Activated T-cell treated with anti-CD3 and anti-CD28 coated beads, Interleukin-2, amount 50 U/mL, for 24 hours (primary cell): ENCODE measurements at regions not wholly inside any gene's neighbourhood (a gene's known extent, or its start where the extent isn't known, plus 50 kb on each side); places are given as distances from the start of the nearest gene placed in this dataset.

Experiments
- DNase-seq: peaks from one replicate; pipeline ENCODE4 v3.0.0-alpha.2; 2020
- H3K27ac Mint-ChIP-seq: 2 replicates; pipeline ENCODE4 v1.8.0; 2020; ENCODE audit warnings: mild to moderate bottlenecking, mixed read lengths
- H3K27me3 Mint-ChIP-seq: 2 replicates; pipeline ENCODE4 v1.8.0; 2020; ENCODE audit warnings: mixed read lengths
- H3K36me3 Mint-ChIP-seq: 2 replicates; pipeline ENCODE4 v1.8.0; 2020; ENCODE audit warnings: low read depth, mixed read lengths
- H3K4me1 Mint-ChIP-seq: 2 replicates; pipeline ENCODE4 v1.8.0; 2020; ENCODE audit warnings: low read depth, mixed read lengths
- H3K4me3 Mint-ChIP-seq: 2 replicates; pipeline ENCODE4 v1.8.0; 2020; ENCODE audit warnings: mild to moderate bottlenecking, moderate library complexity, mixed read lengths
- H3K9me3 Mint-ChIP-seq: 2 replicates; pipeline ENCODE4 v1.8.0; 2020; ENCODE audit warnings: mixed read lengths

DNA sequence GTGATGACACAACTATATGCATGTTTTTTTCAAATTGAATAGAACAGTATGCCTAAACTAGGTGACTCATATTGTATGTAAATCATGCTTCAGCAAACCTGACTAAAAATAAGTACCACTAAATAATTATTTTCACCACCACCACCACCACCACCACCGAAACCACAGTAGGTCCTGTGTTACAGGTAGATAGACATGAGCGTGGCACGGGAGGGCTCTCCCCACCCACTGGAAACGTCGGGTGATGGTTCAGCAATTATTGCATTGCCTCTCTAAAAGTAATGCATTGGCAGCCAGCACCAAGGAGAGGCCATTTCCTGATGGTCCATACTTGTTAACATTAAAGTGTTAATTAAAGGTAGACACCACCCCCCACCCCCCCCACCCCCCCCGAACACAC, 297.0 kb upstream of the NCAM2 start:
- no peak for DNase-seq
- Mint-ChIP-seq H3K4me1 (no peaks in the 10 kb centered on the region), H3K36me3 (no peaks in the 10 kb centered on the region), H3K27ac (no peak overlapping the region), H3K4me3 (no peak overlapping the region), H3K9me3 (peaks cover 22% of the 10 kb centered on the region), H3K27me3 (no peaks in the 10 kb centered on the region)

DNA sequence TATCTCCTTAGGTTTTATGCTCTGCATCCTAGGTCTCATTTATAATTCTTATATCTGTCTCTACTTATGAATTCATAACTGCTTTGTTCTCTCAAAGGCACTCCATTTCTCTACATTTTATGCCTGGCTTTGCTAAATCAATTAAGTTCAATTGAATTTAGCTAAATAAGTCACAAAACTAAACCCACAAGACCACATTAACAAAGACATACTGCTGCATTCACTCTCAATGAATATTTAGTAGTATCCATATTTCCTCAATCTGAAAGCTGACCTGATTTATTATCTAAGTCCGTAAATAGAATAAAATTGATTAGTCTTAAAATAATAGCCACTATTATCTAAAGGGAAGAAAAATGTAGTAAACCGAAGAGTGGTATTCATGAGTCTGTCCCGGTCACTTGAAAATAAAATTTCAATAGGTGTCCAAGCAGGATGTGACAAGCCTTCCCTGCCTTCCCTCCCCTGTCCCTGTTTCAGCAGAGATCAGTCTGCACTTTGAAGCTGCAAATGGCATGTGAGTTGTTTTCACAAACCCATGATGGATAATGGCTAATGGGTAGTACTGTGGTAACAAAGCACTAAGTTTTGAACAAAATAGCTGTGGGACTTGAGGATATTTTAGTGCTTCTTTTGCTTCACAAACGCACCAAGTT, 295.0 kb upstream of the NCAM2 start:
- H3K27ac Mint-ChIP-seq: no peak overlapping the region
- H3K4me1 Mint-ChIP-seq: no peaks in the 10 kb centered on the region
- H3K27me3 Mint-ChIP-seq: no peaks in the 10 kb centered on the region
- DNase-seq: no peak
- no peaks in the 10 kb centered on the region for H3K36me3 Mint-ChIP-seq
- H3K4me3 Mint-ChIP-seq: no peak overlapping the region
- peaks cover 19% of the 10 kb centered on the region for H3K9me3 Mint-ChIP-seq

DNA sequence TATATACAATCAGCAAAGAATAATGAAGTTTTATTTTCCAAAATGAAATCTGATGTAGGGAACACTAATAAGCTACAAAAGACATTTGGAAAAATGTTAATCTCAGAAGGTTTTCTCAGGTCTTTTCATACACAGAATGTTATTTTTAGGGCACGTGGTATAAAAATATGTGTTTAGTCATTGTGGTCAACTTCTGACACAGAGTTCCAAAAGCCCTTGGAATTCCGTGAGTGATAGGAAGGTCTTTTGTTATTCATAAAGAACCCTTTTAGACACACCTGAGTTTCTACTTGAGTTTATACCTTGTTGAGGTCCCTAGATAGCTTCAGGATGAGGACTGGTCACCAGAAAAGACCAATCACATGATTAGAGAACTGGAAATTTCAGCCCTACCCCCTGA, 277.6 kb upstream of the NCAM2 start:
- H3K27ac Mint-ChIP-seq: no peak overlapping the region
- no peak for DNase-seq
- H3K27me3 Mint-ChIP-seq: no peaks in the 10 kb centered on the region
- H3K9me3 Mint-ChIP-seq: peaks cover 5% of the 10 kb centered on the region
- H3K36me3 Mint-ChIP-seq: no peaks in the 10 kb centered on the region
- H3K4me3 Mint-ChIP-seq: no peak overlapping the region
- no peaks in the 10 kb centered on the region for H3K4me1 Mint-ChIP-seq

DNA sequence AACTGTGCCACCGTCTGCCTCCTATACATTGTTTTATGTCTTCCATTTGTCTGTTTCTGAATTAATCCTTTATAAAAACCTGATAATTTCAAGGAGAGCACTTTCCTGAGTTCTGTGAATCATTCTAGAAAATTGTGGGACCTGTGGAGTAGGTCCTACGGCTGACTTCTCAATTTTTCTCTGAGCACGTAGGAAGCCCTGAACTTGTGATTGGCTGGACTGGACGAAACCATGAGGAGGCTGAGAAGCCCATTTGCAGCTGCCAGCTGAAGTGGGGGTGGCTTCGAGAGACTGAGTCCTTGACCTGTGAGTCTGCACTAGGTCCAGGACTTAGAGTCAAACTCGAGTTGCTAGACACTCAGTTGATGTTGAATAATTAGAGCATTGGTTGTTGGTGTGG, 277.1 kb upstream of the NCAM2 start:
- Mint-ChIP-seq H3K4me1 (no peaks in the 10 kb centered on the region), H3K27ac (no peak overlapping the region), H3K9me3 (peaks cover 5% of the 10 kb centered on the region), H3K27me3 (no peaks in the 10 kb centered on the region), H3K36me3 (no peaks in the 10 kb centered on the region), H3K4me3 (no peak overlapping the region)
- no peak for DNase-seq

DNA sequence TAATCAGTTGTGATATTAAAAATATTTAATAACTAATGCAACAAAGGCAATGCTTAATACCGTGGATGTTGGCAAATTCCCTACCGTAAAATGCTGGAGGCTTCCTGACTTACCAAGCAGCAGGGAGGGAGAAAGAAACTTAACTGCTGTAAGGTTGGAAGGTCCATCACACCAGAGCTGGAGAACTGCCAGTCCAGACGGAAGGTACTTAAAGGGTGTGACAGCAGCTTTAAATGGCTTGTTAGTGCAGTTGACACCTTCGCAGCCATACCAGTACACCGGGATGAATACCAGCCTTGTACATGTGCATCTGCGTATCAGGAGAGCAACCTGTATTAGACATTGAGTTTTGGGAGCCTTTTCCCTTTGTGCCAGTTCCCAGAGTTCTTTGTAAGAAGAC, 269.5 kb upstream of the NCAM2 start:
- Mint-ChIP-seq H3K36me3 (no peaks in the 10 kb centered on the region), H3K4me3 (no peak overlapping the region), H3K9me3 (peaks cover 9% of the 10 kb centered on the region), H3K27me3 (no peaks in the 10 kb centered on the region), H3K4me1 (no peaks in the 10 kb centered on the region), H3K27ac (no peak overlapping the region)
- DNase-seq: no peak

DNA sequence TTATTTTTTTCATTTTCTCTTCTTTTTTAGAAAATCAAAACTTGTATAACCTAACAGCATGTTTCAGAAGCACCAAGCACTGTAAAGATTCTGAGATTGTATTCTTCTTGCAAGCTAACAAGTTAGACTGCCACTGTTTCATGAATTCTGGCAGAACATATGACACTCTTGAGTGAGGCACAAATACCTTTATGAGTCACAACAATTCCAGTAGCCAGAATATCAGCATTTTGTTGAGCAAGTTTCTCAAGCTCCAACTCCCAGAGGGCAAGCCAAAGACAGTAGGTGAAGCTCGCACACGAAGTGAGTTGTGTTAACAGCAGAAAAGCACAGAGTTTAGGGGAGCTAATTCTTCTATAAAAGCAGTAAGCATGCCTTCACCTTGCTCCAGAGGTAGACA, 268.8 kb upstream of the NCAM2 start:
- Mint-ChIP-seq H3K27ac (no peak overlapping the region), H3K36me3 (no peaks in the 10 kb centered on the region), H3K27me3 (no peaks in the 10 kb centered on the region), H3K9me3 (peaks cover 9% of the 10 kb centered on the region), H3K4me3 (no peak overlapping the region), H3K4me1 (no peaks in the 10 kb centered on the region)
- no peak for DNase-seq

DNA sequence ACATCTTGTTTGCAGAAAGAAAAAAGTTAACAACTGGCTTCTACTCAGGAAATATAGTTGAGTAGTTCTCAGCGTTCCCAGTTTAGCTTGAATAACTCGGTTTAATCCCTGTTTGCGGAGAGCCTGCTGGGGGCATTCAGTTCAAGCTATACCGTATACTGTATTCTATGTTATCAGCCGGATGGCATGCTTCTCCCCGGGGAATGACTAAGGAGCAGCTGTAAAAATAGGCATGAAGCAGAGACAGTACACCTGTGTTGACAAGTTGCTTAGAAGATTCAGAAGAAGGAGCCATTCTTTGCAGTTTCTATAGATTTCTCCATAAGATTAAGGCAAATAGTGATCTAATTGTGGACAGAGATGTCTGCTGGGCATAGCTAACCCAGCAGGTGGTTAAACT, 267.8 kb upstream of the NCAM2 start:
- H3K36me3 Mint-ChIP-seq: no peaks in the 10 kb centered on the region
- H3K4me1 Mint-ChIP-seq: no peaks in the 10 kb centered on the region
- no peak for DNase-seq

DNA sequence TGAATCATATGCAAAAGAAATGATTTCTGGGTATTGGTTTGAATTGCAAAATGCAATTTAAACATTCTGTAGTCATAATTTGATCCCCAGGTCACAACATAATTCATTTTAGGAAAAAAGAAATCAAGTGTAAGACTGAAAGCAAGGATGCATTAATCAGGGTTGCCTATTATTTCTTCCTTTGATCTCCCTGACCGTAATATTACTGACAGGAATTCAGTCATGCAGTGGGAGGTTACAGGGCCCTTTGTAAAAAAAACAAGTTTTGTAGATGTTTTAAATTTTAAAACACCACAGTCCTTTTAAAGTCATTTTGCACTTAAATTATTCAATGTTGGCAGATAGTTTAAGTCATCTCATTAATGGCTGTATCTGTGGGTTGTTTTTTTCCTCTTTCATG, 263.0 kb upstream of the NCAM2 start:
- H3K27me3 Mint-ChIP-seq: no peaks in the 10 kb centered on the region
- H3K4me1 Mint-ChIP-seq: no peaks in the 10 kb centered on the region
- DNase-seq: no peak
- no peaks in the 10 kb centered on the region for H3K36me3 Mint-ChIP-seq
- peaks cover 15% of the 10 kb centered on the region for H3K9me3 Mint-ChIP-seq
- H3K4me3 Mint-ChIP-seq: no peak overlapping the region
- no peak overlapping the region for H3K27ac Mint-ChIP-seq

More for the DNA sequence above, 267.8 kb upstream of the NCAM2 start:
- H3K9me3 Mint-ChIP-seq: peaks cover 9% of the 10 kb centered on the region
- no peak overlapping the region for H3K4me3 Mint-ChIP-seq
- no peaks in the 10 kb centered on the region for H3K27me3 Mint-ChIP-seq
- no peak overlapping the region for H3K27ac Mint-ChIP-seq

DNA sequence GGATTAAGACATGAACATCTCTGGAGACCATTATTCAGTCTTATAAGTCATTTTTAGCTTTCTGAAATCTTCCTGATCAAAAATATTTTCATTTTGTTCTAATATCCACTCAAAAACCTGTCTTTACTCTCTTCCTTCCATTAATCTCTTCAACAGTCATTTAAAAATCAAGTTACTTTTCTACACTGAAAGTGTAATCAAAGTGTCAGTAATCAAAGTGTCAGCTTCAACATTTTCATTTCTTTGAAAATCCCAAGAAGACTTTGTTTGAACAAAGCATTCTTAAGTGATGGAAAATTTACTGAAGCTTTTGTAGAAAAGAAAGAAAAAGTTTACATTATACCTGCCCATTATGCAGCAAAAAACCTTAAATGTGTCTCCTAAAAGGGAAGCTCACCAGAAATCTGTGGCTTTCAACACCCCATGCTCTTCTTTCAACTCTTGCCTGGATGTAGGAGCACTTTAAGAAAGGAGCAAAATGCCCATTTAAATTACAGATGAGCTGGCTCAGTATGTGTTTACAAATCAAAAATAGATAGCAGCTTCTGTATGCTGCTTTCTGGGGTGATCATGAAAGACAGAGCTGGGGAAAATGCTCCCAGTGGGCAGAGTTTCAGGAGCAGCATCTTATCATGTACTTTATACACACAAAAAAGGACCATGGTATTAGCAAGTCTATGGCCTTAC, 260.8 kb upstream of the NCAM2 start:
- peaks cover 11% of the 10 kb centered on the region for H3K9me3 Mint-ChIP-seq

DNA sequence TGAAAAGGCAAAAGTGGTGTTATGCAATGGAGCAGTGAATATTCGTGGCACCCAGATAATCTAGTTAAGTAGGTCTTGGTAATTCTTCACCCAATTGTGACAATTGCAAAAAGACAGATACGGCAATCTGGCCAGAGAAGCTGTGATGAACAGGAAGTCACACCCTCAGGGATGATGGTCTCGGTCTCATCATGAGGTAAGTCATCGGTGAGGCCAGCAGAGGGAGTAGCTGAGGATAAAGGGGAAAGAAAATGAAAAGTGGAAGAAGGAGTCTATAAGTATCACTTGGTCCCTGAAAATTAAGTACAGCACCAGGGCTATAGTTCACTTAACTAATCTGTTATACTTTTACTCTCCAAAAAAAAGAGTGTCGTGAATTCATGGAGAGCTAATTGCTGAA, 258.8 kb upstream of the NCAM2 start:
- no peak overlapping the region for H3K4me3 Mint-ChIP-seq

More for the DNA sequence above, 260.8 kb upstream of the NCAM2 start:
- Mint-ChIP-seq H3K27me3 (no peaks in the 10 kb centered on the region), H3K27ac (no peak overlapping the region), H3K36me3 (no peaks in the 10 kb centered on the region), H3K4me1 (no peaks in the 10 kb centered on the region), H3K4me3 (no peak overlapping the region)
- DNase-seq: no peak

DNA sequence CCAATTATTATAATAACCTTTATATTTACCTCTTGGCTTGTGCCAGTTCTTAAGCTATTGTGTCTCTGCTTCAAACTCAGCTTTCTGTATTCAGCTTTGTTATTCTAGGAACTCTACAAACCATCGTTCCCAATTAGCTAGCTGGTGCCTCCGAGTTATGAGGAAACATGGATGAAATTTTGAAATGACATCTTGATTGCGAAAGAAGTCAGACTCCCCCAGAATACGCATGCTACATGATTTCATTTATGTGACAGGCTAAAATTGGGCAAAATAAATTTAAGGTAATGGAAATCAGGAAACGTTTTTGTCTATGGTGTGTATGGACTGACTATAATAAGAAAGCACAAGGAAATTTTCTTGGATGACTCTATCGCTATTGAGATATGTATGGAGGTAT, 256.8 kb upstream of the NCAM2 start:
- H3K9me3 Mint-ChIP-seq: peaks cover 18% of the 10 kb centered on the region
- H3K4me1 Mint-ChIP-seq: no peaks in the 10 kb centered on the region
- H3K4me3 Mint-ChIP-seq: no peak overlapping the region
- no peaks in the 10 kb centered on the region for H3K27me3 Mint-ChIP-seq
- H3K36me3 Mint-ChIP-seq: no peaks in the 10 kb centered on the region
- H3K27ac Mint-ChIP-seq: no peak overlapping the region
- no peak for DNase-seq

More for the DNA sequence above, 258.8 kb upstream of the NCAM2 start:
- DNase-seq: no peak
- Mint-ChIP-seq H3K4me1 (no peaks in the 10 kb centered on the region), H3K9me3 (peaks cover 16% of the 10 kb centered on the region), H3K27ac (no peak overlapping the region), H3K27me3 (no peaks in the 10 kb centered on the region), H3K36me3 (no peaks in the 10 kb centered on the region)

DNA sequence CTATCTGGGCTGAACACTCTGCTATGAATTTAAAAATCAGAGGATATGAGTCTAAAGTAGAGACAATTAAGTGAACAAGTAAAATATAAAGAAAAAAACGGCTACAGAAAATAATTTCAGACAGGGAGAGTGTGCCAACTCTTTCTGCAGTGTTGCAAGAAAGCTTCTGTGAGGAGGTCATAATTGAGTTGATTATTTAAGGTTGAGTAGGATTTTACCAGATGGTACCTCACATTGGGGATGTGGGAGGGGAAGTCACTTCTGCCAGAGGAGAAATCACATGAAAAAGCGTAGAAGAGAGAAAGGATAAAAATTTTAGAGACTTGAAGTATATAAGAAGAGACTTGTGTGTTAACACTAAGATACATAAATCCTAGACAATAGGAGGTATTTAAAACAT, 238.0 kb upstream of the NCAM2 start:
- no peak overlapping the region for H3K27ac Mint-ChIP-seq
- H3K4me3 Mint-ChIP-seq: no peak overlapping the region
- no peaks in the 10 kb centered on the region for H3K4me1 Mint-ChIP-seq
- H3K9me3 Mint-ChIP-seq: peaks cover 9% of the 10 kb centered on the region
- H3K36me3 Mint-ChIP-seq: no peaks in the 10 kb centered on the region
- no peaks in the 10 kb centered on the region for H3K27me3 Mint-ChIP-seq
- DNase-seq: no peak

DNA sequence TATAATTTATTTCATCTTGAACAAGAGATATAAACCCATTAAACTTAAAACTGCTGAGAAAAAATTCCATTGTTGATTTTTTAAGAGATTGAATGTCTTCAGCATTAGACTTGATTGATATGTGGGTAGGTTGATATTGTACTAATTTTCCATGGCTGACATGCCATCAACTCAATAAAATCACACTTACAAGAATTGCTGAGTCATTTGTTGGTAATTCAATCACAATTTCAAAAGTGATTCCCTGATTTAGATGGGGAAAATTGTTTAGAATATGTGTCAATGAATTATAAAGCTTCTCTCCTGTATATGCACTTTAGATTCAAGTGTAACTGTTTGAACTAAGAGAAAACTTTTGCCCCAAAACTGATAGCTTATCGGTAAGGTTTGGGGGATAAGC, 223.5 kb upstream of the NCAM2 start:
- H3K9me3 Mint-ChIP-seq: peaks cover 13% of the 10 kb centered on the region
- H3K27me3 Mint-ChIP-seq: no peaks in the 10 kb centered on the region
- no peak for DNase-seq
- no peak overlapping the region for H3K27ac Mint-ChIP-seq
- no peaks in the 10 kb centered on the region for H3K36me3 Mint-ChIP-seq
- H3K4me1 Mint-ChIP-seq: no peaks in the 10 kb centered on the region
- no peak overlapping the region for H3K4me3 Mint-ChIP-seq

DNA sequence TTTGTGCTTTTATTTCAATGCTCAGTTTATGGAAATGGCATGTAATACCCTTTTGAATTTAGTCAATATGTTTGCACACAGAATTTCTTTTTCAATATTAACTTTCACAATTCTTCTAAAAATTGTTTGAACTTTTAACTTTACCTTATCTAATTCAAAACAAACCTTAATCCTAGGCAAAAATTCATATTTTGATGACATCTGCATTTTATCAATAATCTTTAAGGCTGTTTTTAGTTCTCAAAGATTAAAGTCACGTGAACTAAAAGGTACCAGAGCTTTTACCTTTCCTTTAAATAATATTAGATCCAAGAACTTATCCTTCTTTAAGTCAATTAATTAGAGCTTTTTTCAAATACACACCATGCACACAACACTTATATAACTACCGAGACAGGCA, 218.9 kb upstream of the NCAM2 start:
- DNase-seq: no peak
- H3K9me3 Mint-ChIP-seq: peaks cover 18% of the 10 kb centered on the region
- H3K4me3 Mint-ChIP-seq: no peak overlapping the region
- no peaks in the 10 kb centered on the region for H3K27me3 Mint-ChIP-seq
- no peaks in the 10 kb centered on the region for H3K4me1 Mint-ChIP-seq
- H3K36me3 Mint-ChIP-seq: no peaks in the 10 kb centered on the region
- H3K27ac Mint-ChIP-seq: no peak overlapping the region

DNA sequence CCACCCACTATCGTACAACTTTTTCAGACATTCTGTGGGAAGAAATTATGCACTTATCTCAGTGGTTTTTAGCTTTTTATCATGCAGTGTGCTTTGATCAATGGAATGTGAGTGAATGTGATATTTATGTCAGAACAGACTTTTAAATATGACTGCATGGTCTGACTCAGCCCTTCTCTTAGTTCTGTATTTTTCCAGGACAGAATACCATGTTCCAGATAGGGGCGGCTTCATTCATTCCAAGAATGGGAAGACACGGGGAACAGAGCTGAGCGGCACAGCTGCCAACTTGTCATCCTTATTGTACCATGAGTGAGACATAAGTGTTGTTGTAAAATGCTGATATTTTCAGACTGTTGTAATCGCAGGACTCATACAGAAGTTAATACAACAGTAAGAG, 214.6 kb upstream of the NCAM2 start:
- Mint-ChIP-seq H3K9me3 (peaks cover 15% of the 10 kb centered on the region), H3K27ac (no peak overlapping the region), H3K27me3 (no peaks in the 10 kb centered on the region), H3K4me1 (no peaks in the 10 kb centered on the region), H3K36me3 (no peaks in the 10 kb centered on the region), H3K4me3 (no peak overlapping the region)
- DNase-seq: no peak
